ENCODE measurements at regions not wholly inside any gene's neighbourhood (a gene's known extent, or its start where the extent isn't known, plus 50 kb on each side); places are given as distances from the start of the nearest gene placed in this dataset.
"Not testable (repeated sequence)": the region's sequence is repeated elsewhere in the genome, so short reads cannot be mapped to it uniquely, and the experiment has no call there.

- H3K4me3 Mint-ChIP-seq; ATAC-seq (ENCODE audit: low read depth); POLR2A ChIA-PET: not testable (repeated sequence)
These were observed 358.8 kb upstream of the LRP1B start for GRCh38 chr2:142489631-142490030.

DNA sequence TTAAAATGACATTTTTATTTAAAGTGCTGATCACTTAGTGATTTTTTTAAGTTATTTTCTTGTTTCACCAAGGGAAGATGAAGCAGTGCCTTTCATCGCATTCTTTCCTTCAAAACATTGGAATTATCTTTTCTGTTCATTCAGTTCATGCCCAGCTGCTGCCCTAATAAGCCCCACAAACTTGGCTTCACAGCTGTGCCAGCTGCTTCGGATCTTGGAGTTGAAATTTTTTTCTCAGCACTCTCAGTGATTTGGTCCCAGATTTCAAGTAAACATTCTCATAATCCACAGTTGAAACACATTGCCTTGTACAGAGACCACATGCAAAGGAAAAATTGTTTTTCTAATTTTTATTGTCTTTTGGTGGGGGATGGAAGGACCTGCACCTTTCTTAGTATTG is 353.3 kb upstream of the LRP1B start:
- no peak overlapping the region for H3K4me3 Mint-ChIP-seq
- H3K9me3 Mint-ChIP-seq = no peaks in the 10 kb centered on the region
- DNase-seq (no peak), ATAC-seq (ENCODE audit: low read depth) (no peak)
- no peak overlapping the region for H3K27ac Mint-ChIP-seq
- no peaks in the 10 kb centered on the region for H3K36me3 Mint-ChIP-seq
- H3K4me1 Mint-ChIP-seq = no peaks in the 10 kb centered on the region
- no peaks in the 10 kb centered on the region for H3K27me3 Mint-ChIP-seq
- POLR2A ChIA-PET = no interaction called here

More at GRCh38 chr2:142489631-142490030, 358.8 kb upstream of the LRP1B start:
- H3K27me3 Mint-ChIP-seq, H3K4me1 Mint-ChIP-seq, H3K27ac Mint-ChIP-seq, DNase-seq, H3K36me3 Mint-ChIP-seq, H3K9me3 Mint-ChIP-seq: not testable (repeated sequence)

GRCh38 chr2:142483653-142484052 is 352.8 kb upstream of the LRP1B start:
- Mint-ChIP-seq H3K36me3 (no peaks in the 10 kb centered on the region), H3K4me3 (no peak overlapping the region), H3K4me1 (no peaks in the 10 kb centered on the region), H3K9me3 (no peaks in the 10 kb centered on the region), H3K27ac (no peak overlapping the region), H3K27me3 (no peaks in the 10 kb centered on the region)
- ATAC-seq (ENCODE audit: low read depth) (no peak), DNase-seq (no peak)
- POLR2A ChIA-PET = no interaction called here

GRCh38 chr2:142478206-142478605 is 347.4 kb upstream of the LRP1B start:
- no peak overlapping the region for H3K4me3 Mint-ChIP-seq

GRCh38 chr2:142472382-142472781 is 341.6 kb upstream of the LRP1B start:
- POLR2A ChIA-PET = no interaction called here
- DNase-seq (no peak), ATAC-seq (ENCODE audit: low read depth) (no peak)
- no peaks in the 10 kb centered on the region for H3K27me3 Mint-ChIP-seq
- H3K4me1 Mint-ChIP-seq = no peaks in the 10 kb centered on the region
- H3K4me3 Mint-ChIP-seq = no peak overlapping the region
- no peak overlapping the region for H3K27ac Mint-ChIP-seq
- peaks cover 2% of the 10 kb centered on the region for H3K9me3 Mint-ChIP-seq
- H3K36me3 Mint-ChIP-seq = no peaks in the 10 kb centered on the region

More at GRCh38 chr2:142478206-142478605, 347.4 kb upstream of the LRP1B start:
- POLR2A ChIA-PET = no interaction called here
- Mint-ChIP-seq H3K36me3 (no peaks in the 10 kb centered on the region), H3K9me3 (peaks cover 2% of the 10 kb centered on the region), H3K27ac (no peak overlapping the region), H3K4me1 (no peaks in the 10 kb centered on the region), H3K27me3 (no peaks in the 10 kb centered on the region)
- DNase-seq (no peak), ATAC-seq (ENCODE audit: low read depth) (no peak)

DNA sequence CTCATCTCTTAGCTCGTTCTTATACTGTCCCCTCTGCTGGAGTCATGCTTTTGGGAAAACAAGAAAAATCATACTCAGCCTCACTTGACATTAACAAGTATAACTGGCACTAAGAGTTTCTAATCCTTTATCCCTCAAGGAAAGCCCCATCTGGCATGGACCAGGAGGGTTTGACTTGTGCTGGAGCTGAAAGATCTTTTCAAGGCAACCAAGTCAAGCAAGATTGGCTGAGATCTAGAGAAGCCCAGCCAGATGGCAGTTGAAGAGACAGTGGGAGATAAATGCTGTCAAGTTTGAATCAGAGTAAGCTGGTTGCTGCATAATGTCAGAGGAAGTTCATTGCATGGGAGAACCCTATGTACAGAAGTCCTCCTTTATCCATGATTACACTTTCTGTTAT is 336.5 kb upstream of the LRP1B start:
- no peaks in the 10 kb centered on the region for H3K4me1 Mint-ChIP-seq

DNA sequence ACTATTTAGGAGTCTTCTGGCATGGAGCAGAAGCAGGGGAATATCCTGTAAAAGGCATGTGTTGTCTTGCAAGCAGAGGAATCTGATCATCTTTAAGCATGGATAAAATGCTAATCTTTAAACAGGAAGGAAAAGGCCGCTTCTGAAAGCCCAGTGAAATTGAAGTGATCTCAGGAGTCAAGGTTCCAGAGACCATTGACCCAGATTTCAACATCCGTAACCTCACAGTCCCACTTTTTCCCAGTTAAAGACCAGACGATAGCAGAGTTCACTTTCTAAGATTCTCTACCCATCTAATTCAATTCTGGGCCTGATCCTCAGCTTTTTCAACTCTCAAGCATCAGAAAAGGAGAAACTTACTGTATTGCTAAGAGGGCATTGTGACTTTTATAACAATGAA is 332.2 kb upstream of the LRP1B start:
- Mint-ChIP-seq H3K27me3 (no peaks in the 10 kb centered on the region), H3K9me3 (peaks cover 4% of the 10 kb centered on the region), H3K36me3 (no peaks in the 10 kb centered on the region), H3K4me3 (no peak overlapping the region), H3K27ac (no peak overlapping the region), H3K4me1 (no peaks in the 10 kb centered on the region)
- ATAC-seq (ENCODE audit: low read depth) (no peak), DNase-seq (no peak)
- POLR2A ChIA-PET = no interaction called here

More for the DNA sequence above, 336.5 kb upstream of the LRP1B start:
- POLR2A ChIA-PET = no interaction called here
- DNase-seq (no peak), ATAC-seq (ENCODE audit: low read depth) (no peak)
- Mint-ChIP-seq H3K4me3 (no peak overlapping the region), H3K27ac (no peak overlapping the region), H3K27me3 (no peaks in the 10 kb centered on the region), H3K36me3 (no peaks in the 10 kb centered on the region), H3K9me3 (peaks cover 3% of the 10 kb centered on the region)

DNA sequence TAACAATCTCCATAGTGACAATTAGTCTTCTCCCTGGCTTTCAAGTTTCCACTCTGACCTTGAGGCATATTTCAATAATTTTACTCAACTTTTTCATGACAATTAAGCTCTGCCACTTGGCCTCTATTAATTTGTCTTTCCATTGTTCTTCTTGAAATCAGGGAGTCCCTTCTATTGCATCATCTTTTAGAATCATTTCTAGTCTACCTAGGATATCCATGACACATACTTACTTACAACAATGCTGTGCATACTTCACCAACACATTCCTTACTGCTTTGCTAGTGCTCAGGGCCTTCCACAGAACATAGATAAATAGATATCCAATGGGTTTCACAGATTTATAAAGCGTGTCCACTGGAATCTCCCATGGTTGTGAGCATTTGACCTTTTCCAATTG is 331.5 kb upstream of the LRP1B start:
- ATAC-seq (ENCODE audit: low read depth) (no peak), DNase-seq (no peak)
- no peak overlapping the region for H3K4me3 Mint-ChIP-seq
- no peaks in the 10 kb centered on the region for H3K36me3 Mint-ChIP-seq
- no peaks in the 10 kb centered on the region for H3K4me1 Mint-ChIP-seq
- POLR2A ChIA-PET = no interaction called here
- peaks cover 4% of the 10 kb centered on the region for H3K9me3 Mint-ChIP-seq
- no peak overlapping the region for H3K27ac Mint-ChIP-seq
- no peaks in the 10 kb centered on the region for H3K27me3 Mint-ChIP-seq

GRCh38 chr2:142445551-142446072 is 314.8 kb upstream of the LRP1B start:
- H3K9me3 Mint-ChIP-seq = peaks cover 3% of the 10 kb centered on the region
- no peak overlapping the region for H3K4me3 Mint-ChIP-seq
- H3K4me1 Mint-ChIP-seq = no peaks in the 10 kb centered on the region
- POLR2A ChIA-PET = no interaction called here
- DNase-seq (no peak), ATAC-seq (ENCODE audit: low read depth) (no peak)
- H3K27ac Mint-ChIP-seq = no peak overlapping the region
- H3K27me3 Mint-ChIP-seq = no peaks in the 10 kb centered on the region
- no peaks in the 10 kb centered on the region for H3K36me3 Mint-ChIP-seq

GRCh38 chr2:142445023-142445422 is 314.2 kb upstream of the LRP1B start:
- DNase-seq (no peak), ATAC-seq (ENCODE audit: low read depth) (no peak)
- Mint-ChIP-seq H3K4me1 (no peaks in the 10 kb centered on the region), H3K27ac (no peak overlapping the region), H3K27me3 (no peaks in the 10 kb centered on the region), H3K4me3 (no peak overlapping the region), H3K36me3 (no peaks in the 10 kb centered on the region), H3K9me3 (peaks cover 3% of the 10 kb centered on the region)
- POLR2A ChIA-PET = no interaction called here

DNA sequence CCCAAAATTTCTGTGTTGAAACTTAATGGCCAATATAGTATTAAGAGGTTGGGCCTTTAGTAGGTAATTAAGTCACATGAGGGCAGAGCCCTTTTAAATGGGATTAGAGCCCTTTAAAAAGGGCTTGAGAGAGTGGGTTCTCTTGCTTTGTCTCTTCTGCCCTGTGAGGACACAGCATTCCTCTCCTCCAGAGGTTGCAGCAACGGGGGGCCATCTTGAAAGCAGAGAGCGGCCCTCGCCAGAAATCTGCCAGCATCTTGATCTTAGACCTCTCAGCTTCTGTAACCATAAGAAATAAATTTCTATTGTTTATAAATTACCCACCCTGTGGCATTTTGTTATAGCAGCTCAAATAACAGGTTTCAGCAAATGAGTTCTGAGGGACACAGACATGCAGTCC is 305.0 kb upstream of the LRP1B start:
- DNase-seq (no peak), ATAC-seq (ENCODE audit: low read depth) (no peak)
- no peak overlapping the region for H3K27ac Mint-ChIP-seq
- H3K36me3 Mint-ChIP-seq = no peaks in the 10 kb centered on the region
- POLR2A ChIA-PET = no interaction called here
- no peak overlapping the region for H3K4me3 Mint-ChIP-seq
- no peaks in the 10 kb centered on the region for H3K27me3 Mint-ChIP-seq
- H3K9me3 Mint-ChIP-seq = no peaks in the 10 kb centered on the region
- no peaks in the 10 kb centered on the region for H3K4me1 Mint-ChIP-seq

GRCh38 chr2:142426064-142426463 is 295.2 kb upstream of the LRP1B start:
- Mint-ChIP-seq H3K9me3 (no peaks in the 10 kb centered on the region), H3K4me1 (no peaks in the 10 kb centered on the region), H3K27ac (no peak overlapping the region), H3K36me3 (no peaks in the 10 kb centered on the region), H3K27me3 (no peaks in the 10 kb centered on the region), H3K4me3 (no peak overlapping the region)
- DNase-seq = no peak
- no peak for ATAC-seq (ENCODE audit: low read depth)
- POLR2A ChIA-PET = no interaction called here

GRCh38 chr2:142425551-142425950 is 294.7 kb upstream of the LRP1B start:
- Mint-ChIP-seq H3K4me1 (no peaks in the 10 kb centered on the region), H3K27me3 (no peaks in the 10 kb centered on the region), H3K27ac (no peak overlapping the region), H3K9me3 (no peaks in the 10 kb centered on the region), H3K36me3 (no peaks in the 10 kb centered on the region), H3K4me3 (no peak overlapping the region)
- ATAC-seq (ENCODE audit: low read depth) = no peak
- no peak for DNase-seq
- POLR2A ChIA-PET = no interaction called here

DNA sequence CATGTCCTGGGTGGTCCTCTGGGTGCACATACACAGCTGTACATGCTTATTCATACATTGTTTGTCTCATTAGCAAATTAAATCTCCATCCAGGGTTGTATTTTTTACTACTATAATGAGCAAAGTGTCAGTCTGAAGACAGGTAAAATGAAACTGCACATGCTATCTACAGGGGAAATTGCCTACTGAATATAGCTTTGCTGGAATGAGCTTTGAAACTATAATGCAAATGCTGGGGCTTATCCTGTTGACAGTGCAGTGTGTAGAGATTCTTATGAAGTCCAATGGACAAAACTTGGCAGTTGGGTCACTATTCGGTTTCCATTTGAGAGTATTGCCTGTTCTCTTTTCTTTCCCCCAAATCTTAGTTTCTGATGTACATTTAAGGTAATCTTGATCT is 292.8 kb upstream of the LRP1B start:
- DNase-seq (no peak), ATAC-seq (ENCODE audit: low read depth) (no peak)
- Mint-ChIP-seq H3K36me3 (no peaks in the 10 kb centered on the region), H3K9me3 (no peaks in the 10 kb centered on the region), H3K4me1 (no peaks in the 10 kb centered on the region), H3K4me3 (no peak overlapping the region), H3K27me3 (no peaks in the 10 kb centered on the region), H3K27ac (no peak overlapping the region)
- POLR2A ChIA-PET = no interaction called here

GRCh38 chr2:142422769-142423168 is 292.0 kb upstream of the LRP1B start:
- POLR2A ChIA-PET = no interaction called here
- no peaks in the 10 kb centered on the region for H3K9me3 Mint-ChIP-seq
- no peak overlapping the region for H3K4me3 Mint-ChIP-seq
- no peaks in the 10 kb centered on the region for H3K36me3 Mint-ChIP-seq
- H3K4me1 Mint-ChIP-seq = no peaks in the 10 kb centered on the region
- DNase-seq (no peak), ATAC-seq (ENCODE audit: low read depth) (no peak)
- no peak overlapping the region for H3K27ac Mint-ChIP-seq
- no peaks in the 10 kb centered on the region for H3K27me3 Mint-ChIP-seq

Measured in activated naive CD8-positive, alpha-beta T cell treated with anti-CD3 and anti-CD28 coated beads, Interleukin-2, amount 10 ng/mL, durations not matched to agents 7 days and 5 days (primary cell).